WI38 (cell line): ENCODE measurements at regions not wholly inside any gene's neighbourhood (a gene's known extent, or its start where the extent isn't known, plus 50 kb on each side); places are given as distances from the start of the nearest gene placed in this dataset.
"Not testable (repeated sequence)": the region's sequence is repeated elsewhere in the genome, so short reads cannot be mapped to it uniquely, and the experiment has no call there.

ENCODE experiments used
- H3K4me3 ChIP-seq: 2 replicates; pipeline ENCODE4 v1.5.1; 2011; ENCODE audit warnings: low read depth, mild to moderate bottlenecking, control low read depth, low read length
- CTCF ChIP-seq: IDR thresholded peaks from 2 replicates; pipeline ENCODE4 v1.5.1; 2012; ENCODE audit warnings: low read depth, mild to moderate bottlenecking, control low read depth, low read length

- TF ChIP-seq CTCF = no peak
- H3K4me3 ChIP-seq = no peak overlapping the region
Measured at GRCh38 chr14:59132796-59133494, 55.5 kb upstream of the DAAM1 start.

GRCh38 chr14:59133709-59134108 is 54.8 kb upstream of the DAAM1 start:
- no peak for TF ChIP-seq CTCF
- no peak overlapping the region for H3K4me3 ChIP-seq

GRCh38 chr14:59134307-59134706 is 54.2 kb upstream of the DAAM1 start:
- TF ChIP-seq CTCF = no peak
- no peak overlapping the region for H3K4me3 ChIP-seq

GRCh38 chr14:59137256-59137655 is 51.2 kb upstream of the DAAM1 start:
- no peak for TF ChIP-seq CTCF
- H3K4me3 ChIP-seq = no peak overlapping the region

GRCh38 chr14:59138576-59138975 is 49.9 kb upstream of the DAAM1 start:
- not testable (repeated sequence) for H3K4me3 ChIP-seq
